Trophoblast cell (in vitro differentiated cells and primary cell): ENCODE measurements at regions not wholly inside any gene's neighbourhood (a gene's known extent, or its start where the extent isn't known, plus 50 kb on each side); places are given as distances from the start of the nearest gene placed in this dataset.

Experiments used
- DNase-seq, 2 donors: peaks; one replicate each; pipeline ENCODE4 v3.0.0-alpha.2; 2016
- H2AFZ ChIP-seq: 2 replicates; pipeline ENCODE4 v1.6.1; 2013; ENCODE audit warnings: low read length, moderate library complexity, mild to moderate bottlenecking; ENCODE audit not compliant: insufficient read depth, poor library complexity
- H2AK5ac ChIP-seq: 2 replicates; pipeline ENCODE4 v1.6.1; 2013; ENCODE audit warnings: mild to moderate bottlenecking, low read length
- H2BK120ac ChIP-seq: 2 replicates; pipeline ENCODE4 v1.6.1; 2013; ENCODE audit warnings: low read length, mild to moderate bottlenecking, moderate library complexity; ENCODE audit not compliant: insufficient read depth, poor library complexity
- H2BK12ac ChIP-seq: 2 replicates; pipeline ENCODE4 v1.6.1; 2013; ENCODE audit warnings: mild to moderate bottlenecking, low read length, moderate library complexity
- H2BK5ac ChIP-seq: 2 replicates; pipeline ENCODE4 v1.6.1; 2013; ENCODE audit warnings: low read length, low read depth, moderate library complexity, mild to moderate bottlenecking; ENCODE audit not compliant: poor library complexity
- H3K14ac ChIP-seq: 2 replicates; pipeline ENCODE4 v1.6.1; 2013; ENCODE audit warnings: mild to moderate bottlenecking, low read length
- H3K18ac ChIP-seq: 2 replicates; pipeline ENCODE4 v1.6.1; 2013; ENCODE audit warnings: mild to moderate bottlenecking, low read length
- H3K23ac ChIP-seq: 2 replicates; pipeline ENCODE4 v1.6.1; 2013; ENCODE audit warnings: low read length
- H3K27ac ChIP-seq: 2 replicates; pipeline ENCODE4 v1.5.1; 2013; ENCODE audit warnings: low read depth, mild to moderate bottlenecking, inconsistent platforms, low read length, moderate library complexity
- H3K27me3 ChIP-seq: 2 replicates; pipeline ENCODE4 v1.6.1; 2013; ENCODE audit warnings: inconsistent platforms, mild to moderate bottlenecking, low read length, moderate library complexity; ENCODE audit not compliant: insufficient read depth
- H3K36me3 ChIP-seq, 2 experiments: 1 replicate in 1 of 2; 2 replicates in 1 of 2; pipeline ENCODE4 v1.6.1; 2013; ENCODE audit warnings: low read length in 2 of 2, mild to moderate bottlenecking in 2 of 2, moderate library complexity in 1 of 2; ENCODE audit not compliant: insufficient read depth in 2 of 2, control insufficient read depth in 1 of 2
- H3K4ac ChIP-seq: 2 replicates; pipeline ENCODE4 v1.6.1; 2013; ENCODE audit warnings: low read depth, mild to moderate bottlenecking, low read length, moderate library complexity
- H3K4me1 ChIP-seq, 2 experiments: 1 replicate in 1 of 2; 2 replicates in 1 of 2; pipeline ENCODE4 v1.6.1; 2013; ENCODE audit warnings: low read length in 2 of 2, mild to moderate bottlenecking in 2 of 2, moderate library complexity in 1 of 2; ENCODE audit not compliant: insufficient read depth in 2 of 2, control insufficient read depth in 1 of 2
- H3K4me2 ChIP-seq: 2 replicates; pipeline ENCODE4 v1.6.1; 2013; ENCODE audit warnings: inconsistent platforms, mild to moderate bottlenecking, low read length, moderate library complexity
- H3K4me3 ChIP-seq: 2 replicates; pipeline ENCODE4 v1.5.1; 2013; ENCODE audit warnings: mild to moderate bottlenecking, low read depth, low read length, inconsistent platforms
- H3K79me1 ChIP-seq: one replicate; pipeline ENCODE4 v1.6.1; 2013; ENCODE audit warnings: low read length
- H3K79me2 ChIP-seq: 2 replicates; pipeline ENCODE4 v1.6.1; 2013; ENCODE audit warnings: low read length, mild to moderate bottlenecking; ENCODE audit not compliant: control insufficient read depth, insufficient read depth, poor library complexity
- H3K9ac ChIP-seq: 2 replicates; pipeline ENCODE4 v1.6.1; 2013; ENCODE audit warnings: mild to moderate bottlenecking, low read length
- H3K9me3 ChIP-seq: 2 replicates; pipeline ENCODE4 v1.6.1; 2013; ENCODE audit warnings: low read depth, mild to moderate bottlenecking, control low read depth, inconsistent platforms, low read length; ENCODE audit not compliant: insufficient read depth
- H4K12ac ChIP-seq: 2 replicates; pipeline ENCODE4 v1.6.1; 2013; ENCODE audit warnings: low read depth, mild to moderate bottlenecking, low read length, moderate library complexity
- H4K8ac ChIP-seq: 2 replicates; pipeline ENCODE4 v1.6.1; 2013; ENCODE audit warnings: low read depth, mild to moderate bottlenecking, low read length, moderate library complexity
- H4K91ac ChIP-seq: one replicate; pipeline ENCODE4 v1.6.1; 2013; ENCODE audit warnings: low read depth, mild to moderate bottlenecking, low read length, moderate library complexity
- whole genome bisulfite sequencing: extraction: QIAGEN DNeasy Blood & Tissue Kit; methylation state at CpG from one replicate; pipeline ENCODE4 v1.1.7; 2013; ENCODE audit warnings: missing lambda C conversion rate; ENCODE audit not compliant: insufficient read length, insufficient coverage; ENCODE audit errors: extremely low coverage; 5-methylcytosine and 5-hydroxymethylcytosine counted together

- no peak overlapping the region for H2AFZ ChIP-seq
- H3K79me2 ChIP-seq: no peaks in the 10 kb centered on the region
- H3K79me1 ChIP-seq: no peaks in the 10 kb centered on the region
- no peak overlapping the region for H3K4me2 ChIP-seq
- no peaks in the 10 kb centered on the region for H3K27me3 ChIP-seq
- no peaks in the 10 kb centered on the region for H3K9me3 ChIP-seq
- no peak for DNase-seq
- no peak overlapping the region for H3K9ac ChIP-seq
- no peak overlapping the region for H4K91ac ChIP-seq
- H3K4me3 ChIP-seq: no peak overlapping the region
- H2BK12ac ChIP-seq: no peak overlapping the region
- WGBS: no CpG with 5 or more reads among the region's 3 CpGs
- no peak overlapping the region for H3K4ac ChIP-seq
- H3K18ac ChIP-seq: no peak overlapping the region
- no peak overlapping the region for H2AK5ac ChIP-seq
- H3K27ac ChIP-seq: no peak overlapping the region
- no peaks in the 10 kb centered on the region for H3K36me3 ChIP-seq
- no peaks in the 10 kb centered on the region for H3K4me1 ChIP-seq
- no peak overlapping the region for H3K23ac ChIP-seq
- H2BK120ac ChIP-seq: no peak overlapping the region
- no peak overlapping the region for H4K8ac ChIP-seq
- H2BK5ac ChIP-seq: no peak overlapping the region
- H3K14ac ChIP-seq: no peak overlapping the region
- no peak overlapping the region for H4K12ac ChIP-seq
These were observed 290.2 kb downstream of the AKAIN1 start for GRCh38 chr18:4906856-4907255.

- H3K9me3 ChIP-seq: peaks cover 5% of the 10 kb centered on the region
- no peak overlapping the region for H2BK120ac ChIP-seq
- no peak overlapping the region for H3K4ac ChIP-seq
- DNase-seq: no peak
- H4K8ac ChIP-seq: no peak overlapping the region
- H3K36me3 ChIP-seq: no peaks in the 10 kb centered on the region
- H3K23ac ChIP-seq: no peak overlapping the region
- H3K14ac ChIP-seq: no peak overlapping the region
- H3K18ac ChIP-seq: no peak overlapping the region
- no peak overlapping the region for H4K91ac ChIP-seq
- no peaks in the 10 kb centered on the region for H3K4me1 ChIP-seq
- H3K27ac ChIP-seq: no peak overlapping the region
- H3K4me3 ChIP-seq: no peak overlapping the region
- H4K12ac ChIP-seq: no peak overlapping the region
- no peaks in the 10 kb centered on the region for H3K79me1 ChIP-seq
- H2AK5ac ChIP-seq: no peak overlapping the region
- no peaks in the 10 kb centered on the region for H3K27me3 ChIP-seq
- no peak overlapping the region for H3K9ac ChIP-seq
- no peak overlapping the region for H2AFZ ChIP-seq
- no peaks in the 10 kb centered on the region for H3K79me2 ChIP-seq
- no peak overlapping the region for H3K4me2 ChIP-seq
- no CpG with 5 or more reads among the region's 6 CpGs for WGBS
- H2BK5ac ChIP-seq: no peak overlapping the region
- H2BK12ac ChIP-seq: no peak overlapping the region
These were observed 308.6 kb downstream of the AKAIN1 start for GRCh38 chr18:4888251-4889040.

DNA sequence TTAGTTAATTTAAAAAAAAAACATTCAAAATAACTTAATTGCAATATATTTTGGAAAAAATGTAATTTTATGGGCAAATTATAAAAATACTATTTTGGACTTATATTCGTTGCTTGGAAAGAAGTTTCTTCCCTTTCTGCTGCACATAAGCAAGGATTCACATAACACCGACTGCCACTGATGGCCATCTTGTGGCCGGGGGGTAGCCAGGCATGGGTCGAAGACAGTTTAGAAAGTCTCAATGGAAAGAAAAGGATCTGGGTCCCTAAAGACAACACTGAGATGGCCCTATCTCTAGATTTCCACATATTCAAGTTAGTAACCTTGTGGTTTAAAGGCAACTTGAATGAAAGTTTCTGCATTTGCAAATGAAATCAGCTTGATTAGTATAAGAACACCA, 318.6 kb downstream of the AKAIN1 start:
- Histone ChIP-seq H2BK120ac (no peak overlapping the region), H2BK5ac (no peak overlapping the region), H4K12ac (no peak overlapping the region), H3K79me1 (no peaks in the 10 kb centered on the region), H3K4me1 (no peaks in the 10 kb centered on the region), H3K9ac (no peak overlapping the region), H3K36me3 (no peaks in the 10 kb centered on the region), H2BK12ac (no peak overlapping the region), H4K8ac (no peak overlapping the region), H3K79me2 (no peaks in the 10 kb centered on the region), H3K18ac (no peak overlapping the region), H3K23ac (no peak overlapping the region), H3K27ac (no peak overlapping the region), H3K27me3 (no peaks in the 10 kb centered on the region), H3K4me3 (no peak overlapping the region), H3K14ac (no peak overlapping the region), H3K9me3 (no peaks in the 10 kb centered on the region), H4K91ac (no peak overlapping the region), H2AK5ac (no peak overlapping the region), H3K4ac (no peak overlapping the region), H3K4me2 (no peak overlapping the region), H2AFZ (no peak overlapping the region)
- WGBS: no CpG with 5 or more reads among the region's 4 CpGs
- DNase-seq: no peak

DNA sequence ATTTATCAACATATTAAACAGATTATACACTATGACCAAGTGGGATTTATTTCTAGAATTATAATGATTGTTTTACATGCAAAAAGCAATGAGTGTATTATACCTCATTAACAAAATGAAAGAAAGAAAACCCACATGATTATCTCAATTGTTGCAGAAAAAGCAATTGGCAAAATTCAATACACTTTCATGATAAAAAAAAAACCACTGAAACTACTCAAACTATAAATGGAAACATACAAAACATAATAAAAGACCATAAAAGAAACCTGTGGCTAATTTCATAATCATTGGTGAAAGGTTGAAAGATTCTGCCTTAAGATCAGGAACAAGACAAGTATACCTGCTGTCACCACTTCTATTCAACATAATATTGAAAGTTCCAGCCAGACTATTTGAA, 325.9 kb downstream of the AKAIN1 start:
- Histone ChIP-seq H3K9ac (no peak overlapping the region), H3K79me1 (no peaks in the 10 kb centered on the region), H2AFZ (no peak overlapping the region), H3K27ac (no peak overlapping the region), H3K4me1 (no peaks in the 10 kb centered on the region), H2BK5ac (no peak overlapping the region), H3K79me2 (no peaks in the 10 kb centered on the region), H4K91ac (no peak overlapping the region), H3K9me3 (peaks cover 3% of the 10 kb centered on the region), H3K27me3 (no peaks in the 10 kb centered on the region), H3K14ac (no peak overlapping the region), H2BK120ac (no peak overlapping the region), H4K12ac (no peak overlapping the region), H3K36me3 (no peaks in the 10 kb centered on the region), H3K18ac (no peak overlapping the region), H3K4me2 (no peak overlapping the region), H3K23ac (no peak overlapping the region), H2AK5ac (no peak overlapping the region), H3K4ac (no peak overlapping the region), H3K4me3 (no peak overlapping the region), H4K8ac (no peak overlapping the region), H2BK12ac (no peak overlapping the region)
- no peak for DNase-seq
